K562 (cell line): ENCODE measurements at regions not wholly inside any gene's neighbourhood (a gene's known extent, or its start where the extent isn't known, plus 50 kb on each side); places are given as distances from the start of the nearest gene placed in this dataset.

Source experiments
- ATAC-seq: fragments of 200-7000 bp; cut with Tn5 transposase; 3 replicates; pipeline ENCODE4 v1.9.1; 2020; ENCODE audit warnings: moderate library complexity
- BruUV-seq: library from RNA; stranded (reverse); fragments of 400-500 nt; replicated peaks from 2 replicates; lab custom pipeline; 2021; lab: Mats Ljungman, UMichigan
- CTCF ChIA-PET: fragments of 300-600 bp; formaldehyde crosslinking; extraction: SDS; loops from one replicate; lab custom pipeline; 2021; ENCODE audit warnings: low intra/inter-chr PET ratio; lab: Yijun Ruan, JAX
- POLR2A ChIA-PET: fragments of 300-600, 350-650 bp; sonication (Branson Sonifier 250); formaldehyde crosslinking; extraction: SDS; loops from one replicate; lab custom pipeline; 2021; ENCODE audit warnings: antibody characterized with exemption, inconsistent platforms; lab: Yijun Ruan, JAX
- DNase-seq, 4 experiments: peaks; one replicate each; pipeline versions ENCODE4 v3.0.0 to v3.0.0-alpha.2; 2011 to 2018; ENCODE audit warnings: low spot score in 3 of 4, mixed read lengths in 3 of 4; ENCODE audit errors: extremely low read depth in 1 of 4
- FAIRE-seq: peaks from 2 replicates; lab custom pipeline; 2011; peaks lifted over from hg19 to GRCh38; lab: Jason Lieb, UNC
- H2AFZ ChIP-seq: 2 replicates; pipeline ENCODE4 v1.6.0; 2011; ENCODE audit warnings: low read depth, low read length, control low read depth, inconsistent platforms
- H3K27ac ChIP-seq: fragments of 200-600 bp; 3 replicates; pipeline ENCODE4 v1.8.0; 2011; ENCODE audit warnings: low read depth, mild to moderate bottlenecking, control low read depth, inconsistent platforms, low read length, moderate library complexity, mixed read lengths; ENCODE audit errors: extremely low read depth
- H3K27me3 ChIP-seq, 2 experiments: fragments of 300-600 bp in 1 of 2; 2 replicates in 1 of 2; 3 replicates in 1 of 2; pipeline versions ENCODE4 v1.6.0 to v1.8.0; 2011; ENCODE audit warnings: inconsistent platforms in 2 of 2, low read length in 2 of 2, mild to moderate bottlenecking in 1 of 2, mixed read lengths in 1 of 2, moderate library complexity in 1 of 2; ENCODE audit not compliant: control insufficient read depth in 2 of 2, insufficient read depth in 2 of 2
- H3K36me3 ChIP-seq: fragments of 300-600 bp; 3 replicates; pipeline ENCODE4 v1.8.0; 2011; ENCODE audit warnings: mild to moderate bottlenecking, low read length, inconsistent platforms; ENCODE audit not compliant: control insufficient read depth, insufficient read depth
- H3K4me1 ChIP-seq, 2 experiments: fragments of 200-600 bp in 1 of 2; replicated peaks in 1 of 2; 2 replicates in 1 of 2; 3 replicates in 1 of 2; pipeline versions ENCODE4 v1.5.1 to v1.8.0; 2011; ENCODE audit warnings: inconsistent platforms in 2 of 2, low read length in 2 of 2, mild to moderate bottlenecking in 1 of 2, mixed read lengths in 1 of 2, moderate library complexity in 1 of 2; ENCODE audit not compliant: control insufficient read depth in 2 of 2, insufficient read depth in 2 of 2
- H3K4me2 ChIP-seq: 2 replicates; pipeline ENCODE4 v1.6.1; 2011; ENCODE audit warnings: low read length, control low read depth, inconsistent platforms, mixed read lengths; ENCODE audit not compliant: insufficient read depth
- H3K4me3 ChIP-seq: fragments of 200-600 bp; sonication (generic), shearing (Covaris generic); 2 replicates; pipeline ENCODE4 v1.5.1; 2016; ENCODE audit warnings: control low read depth, inconsistent platforms
- H3K79me2 ChIP-seq: fragments of 200-600 bp; 3 replicates; pipeline ENCODE4 v1.8.0; 2011; ENCODE audit warnings: low read length, inconsistent platforms; ENCODE audit not compliant: control insufficient read depth, insufficient read depth
- H3K9ac ChIP-seq, 2 experiments: 2 replicates each; pipeline versions ENCODE4 v1.6.0 to v1.6.1; 2011; ENCODE audit warnings: low read depth in 2 of 2, low read length in 2 of 2, control low read depth in 1 of 2, inconsistent platforms in 1 of 2, mild to moderate bottlenecking in 1 of 2, mixed read lengths in 1 of 2; ENCODE audit not compliant: insufficient read depth in 1 of 2
- H3K9me1 ChIP-seq: one replicate; pipeline ENCODE4 v1.6.0; 2011; ENCODE audit warnings: inconsistent platforms, mild to moderate bottlenecking, low read length, moderate library complexity; ENCODE audit not compliant: control insufficient read depth, insufficient read depth
- H3K9me3 ChIP-seq: replicated peaks from 2 replicates; pipeline ENCODE4 v1.5.1; 2011; ENCODE audit warnings: low read depth, low read length, inconsistent platforms; ENCODE audit not compliant: control insufficient read depth, insufficient read depth
- H4K20me1 ChIP-seq: replicated peaks from 2 replicates; pipeline ENCODE4 v1.6.1; 2011; ENCODE audit warnings: low read length, inconsistent platforms, mixed read lengths; ENCODE audit not compliant: control insufficient read depth, insufficient read depth
- C11orf30 ChIP-seq: fragments of 450-650 bp; IDR thresholded peaks from 2 replicates; pipeline ENCODE4 v1.6.1; 2016; ENCODE audit warnings: low read depth, mild to moderate bottlenecking
- E2F1 ChIP-seq: sonication (generic); formaldehyde crosslinking; IDR thresholded peaks from 2 replicates; pipeline ENCODE4 v1.8.1; 2023; ENCODE audit warnings: mild to moderate bottlenecking, missing genetic modification reagents, moderate library complexity
- HIVEP1 ChIP-seq: fragments of 250-450 bp; sonication (Bioruptor Pico); IDR thresholded peaks from 2 replicates; pipeline ENCODE4 v1.4.0; 2020; ENCODE audit warnings: mild to moderate bottlenecking
- MAFF ChIP-seq: IDR thresholded peaks from 2 replicates; pipeline ENCODE4 v1.6.1; 2012; ENCODE audit warnings: low read length, improper control_type of control experiment
- MAFG ChIP-seq: fragments of 450-650 bp; conservative IDR thresholded peaks from 2 replicates; pipeline ENCODE4 v1.6.1; 2016; ENCODE audit warnings: missing genetic modification characterization, missing compliant biosample characterization
- MAFK ChIP-seq: IDR thresholded peaks from 2 replicates; pipeline ENCODE4 v1.6.1; 2011; ENCODE audit warnings: low read length, improper control_type of control experiment
- PYGO2 ChIP-seq: fragments of 450-650 bp; IDR thresholded peaks from 2 replicates; pipeline ENCODE4 v1.6.1; 2016; ENCODE audit warnings: mild to moderate bottlenecking, missing genetic modification characterization, moderate library complexity, missing compliant biosample characterization
- SAFB ChIP-seq: fragments of 200-400 bp; formaldehyde crosslinking; IDR thresholded peaks from 2 replicates; pipeline ENCODE4 v1.6.1; 2017; ENCODE audit warnings: low read depth, low read length, borderline replicate concordance
- STAT5A ChIP-seq: IDR thresholded peaks from 2 replicates; pipeline ENCODE4 v1.6.1; 2012; ENCODE audit warnings: low read length, inconsistent platforms, borderline replicate concordance
- ZC3H11A ChIP-seq: IDR thresholded peaks from 2 replicates; pipeline ENCODE4 v1.6.1; 2012; ENCODE audit warnings: low read depth, low read length, improper control_type of control experiment
- ZNF316 ChIP-seq: fragments of 450-650 bp; IDR thresholded peaks from 2 replicates; pipeline ENCODE4 v1.6.1; 2016
- ZNF717 ChIP-seq: fragments of 250-450 bp; sonication (Bioruptor Pico); IDR thresholded peaks from 2 replicates; pipeline ENCODE4 v1.5.0; 2021
- WGBS: fragments of 100-300 bp; shearing (Covaris generic); methylation state at CpG from one replicate; pipeline ENCODE4 v1.1.6; 2016; ENCODE audit warnings: low coverage, mixed read lengths; ENCODE audit not compliant: insufficient coverage; ENCODE audit errors: missing lambda C conversion rate; 5-methylcytosine and 5-hydroxymethylcytosine counted together
- in situ Hi-C: fragments of 300-500 bp; cut with MboI; formaldehyde crosslinking; loops from 4 replicates; pipeline ENCODE4 v1.15.0; 2018; ENCODE audit warnings: inconsistent platforms, mixed read lengths
- intact Hi-C: fragments of 100-400 bp; cut with micrococcal nuclease; formaldehyde crosslinking; loops from 2 replicates; pipeline ENCODE4 v1.14.2; 2022

GRCh38 chr9:73231203-73231602 is 79.5 kb downstream of the ANXA1 start (continued):
- no peak for TF ChIP-seq E2F1 (CRISPR knock-in tag)

- no peak overlapping the region for H3K9ac ChIP-seq
- no peak overlapping the region for H3K4me2 ChIP-seq
- no peaks in the 10 kb centered on the region for H4K20me1 ChIP-seq
- H3K36me3 ChIP-seq: no peaks in the 10 kb centered on the region
- no peak overlapping the region for H2AFZ ChIP-seq
- ATAC-seq: no peak
- H3K79me2 ChIP-seq: no peaks in the 10 kb centered on the region
- H3K4me1 ChIP-seq: no peaks in the 10 kb centered on the region
- H3K4me3 ChIP-seq: no peak overlapping the region
- TF ChIP-seq ZC3H11A (no peak), C11orf30 (peak; percentile 32), MAFF (peak; percentile 66), ZNF717 (no peak), MAFG (tag) (peak; percentile 50), MAFK (peak; percentile 70), ZNF316 (peak; percentile 81), STAT5A (no peak), HIVEP1 (no peak), SAFB (no peak), PYGO2 (tag) (no peak)
- no TSS peak for BruUV-seq
- no peaks in the 10 kb centered on the region for H3K27me3 ChIP-seq
- no peaks in the 10 kb centered on the region for H3K9me3 ChIP-seq
- ChIA-PET CTCF (no interaction called here), POLR2A (no interaction called here)
- no peak for FAIRE-seq
- no peak overlapping the region for H3K27ac ChIP-seq
- no peak for DNase-seq
- 0% methylated on average over 6 of the region's 6 CpGs for WGBS
- intact Hi-C loops (no loop called here), in situ Hi-C loops (no loop called here)
- no peaks in the 10 kb centered on the region for H3K9me1 ChIP-seq
Measured at GRCh38 chr9:73233359-73234007, 81.8 kb downstream of the ANXA1 start.
